ENCODE measurements at regions not wholly inside any gene's neighbourhood (a gene's known extent, or its start where the extent isn't known, plus 50 kb on each side); places are given as distances from the start of the nearest gene placed in this dataset.

DNA sequence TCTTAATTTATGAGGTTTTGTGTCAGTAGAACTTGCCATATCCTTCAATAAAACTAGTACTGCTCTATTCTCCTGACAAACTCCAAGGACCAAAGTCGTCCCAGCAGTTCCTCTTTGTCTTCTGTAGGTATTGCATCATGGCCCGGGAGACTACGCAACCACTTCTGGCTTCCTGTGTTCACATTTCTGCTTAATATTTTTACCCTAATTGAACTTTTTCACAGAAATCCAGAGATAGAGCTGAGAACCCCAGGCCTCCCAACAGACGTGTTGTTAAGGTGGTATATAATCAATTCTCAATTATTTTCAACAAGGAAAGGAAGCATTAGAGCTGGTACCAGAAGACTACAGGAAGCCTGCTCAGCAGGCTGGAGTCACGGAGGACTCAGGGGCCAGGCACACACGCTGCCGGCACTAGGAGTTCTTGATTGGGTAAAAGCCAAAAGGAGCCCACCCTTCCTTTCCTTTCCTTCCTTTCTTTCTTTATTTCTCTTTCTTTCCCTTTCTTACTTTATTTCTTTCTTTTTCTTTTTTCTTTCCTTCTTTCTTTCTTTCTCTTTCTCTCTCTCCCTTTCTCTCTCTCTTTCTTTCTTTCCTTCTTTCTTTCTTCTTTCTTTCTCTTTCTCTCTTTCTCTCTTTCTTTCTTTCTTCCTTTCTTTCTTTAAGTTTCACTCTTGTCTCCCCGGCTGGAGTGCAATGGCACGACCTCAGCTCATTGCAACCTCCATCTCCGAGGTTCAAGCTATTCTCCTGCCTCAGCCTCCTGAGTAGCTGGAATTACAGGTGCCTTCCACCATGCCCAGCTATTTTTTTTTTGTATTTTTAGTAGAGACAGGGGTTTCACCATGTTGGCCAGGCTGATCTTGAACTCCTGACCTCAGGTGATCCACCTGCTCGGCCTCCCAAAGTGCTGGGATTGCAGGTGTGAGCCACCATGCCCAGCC is 173.7 kb downstream of the ZBTB18 start:
- peak; percentile 20 for DNase-seq

GRCh38 chr1:244226435-244226834 is 175.4 kb downstream of the ZBTB18 start:
- no peak for DNase-seq

DNA sequence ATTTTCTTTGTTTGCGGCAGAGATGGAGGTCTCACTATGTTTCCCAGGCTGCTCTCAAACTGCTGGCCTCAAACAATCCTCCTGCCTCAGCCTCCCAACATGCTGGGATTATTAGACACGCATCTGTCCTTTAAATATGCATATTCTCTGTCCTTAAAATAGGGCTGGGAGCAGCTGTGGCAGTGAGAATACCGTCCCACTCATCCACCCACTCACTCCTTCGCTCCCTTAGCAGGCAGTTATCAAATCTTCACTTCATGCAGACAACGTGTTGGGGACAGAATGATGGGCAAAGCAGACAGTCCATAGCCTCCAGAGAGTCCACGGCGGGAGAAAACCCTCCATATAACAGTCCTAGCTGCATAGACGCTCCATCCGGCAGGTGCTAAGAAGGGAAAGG is 179.4 kb downstream of the ZBTB18 start:
- DNase-seq = no peak

DNA sequence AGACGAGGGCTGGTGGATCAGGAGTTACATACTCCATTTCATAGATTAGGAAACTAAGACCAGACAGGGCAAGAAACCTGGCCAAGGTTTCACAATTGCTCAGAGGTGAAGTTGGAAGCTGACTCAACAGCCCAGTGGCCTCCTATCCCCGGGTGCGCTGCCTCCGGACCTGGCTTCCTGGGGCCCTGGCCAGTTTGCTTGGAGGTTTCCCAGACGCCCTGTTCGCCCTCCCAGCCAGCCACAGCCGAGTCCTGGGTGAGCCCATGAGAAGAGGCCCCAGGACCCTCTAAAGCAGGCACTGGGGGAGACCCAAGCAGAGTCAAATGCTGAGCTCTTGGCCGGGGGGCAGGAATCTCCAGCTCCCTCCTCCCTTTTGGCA is 180.1 kb downstream of the ZBTB18 start:
- DNase-seq = no peak

DNA sequence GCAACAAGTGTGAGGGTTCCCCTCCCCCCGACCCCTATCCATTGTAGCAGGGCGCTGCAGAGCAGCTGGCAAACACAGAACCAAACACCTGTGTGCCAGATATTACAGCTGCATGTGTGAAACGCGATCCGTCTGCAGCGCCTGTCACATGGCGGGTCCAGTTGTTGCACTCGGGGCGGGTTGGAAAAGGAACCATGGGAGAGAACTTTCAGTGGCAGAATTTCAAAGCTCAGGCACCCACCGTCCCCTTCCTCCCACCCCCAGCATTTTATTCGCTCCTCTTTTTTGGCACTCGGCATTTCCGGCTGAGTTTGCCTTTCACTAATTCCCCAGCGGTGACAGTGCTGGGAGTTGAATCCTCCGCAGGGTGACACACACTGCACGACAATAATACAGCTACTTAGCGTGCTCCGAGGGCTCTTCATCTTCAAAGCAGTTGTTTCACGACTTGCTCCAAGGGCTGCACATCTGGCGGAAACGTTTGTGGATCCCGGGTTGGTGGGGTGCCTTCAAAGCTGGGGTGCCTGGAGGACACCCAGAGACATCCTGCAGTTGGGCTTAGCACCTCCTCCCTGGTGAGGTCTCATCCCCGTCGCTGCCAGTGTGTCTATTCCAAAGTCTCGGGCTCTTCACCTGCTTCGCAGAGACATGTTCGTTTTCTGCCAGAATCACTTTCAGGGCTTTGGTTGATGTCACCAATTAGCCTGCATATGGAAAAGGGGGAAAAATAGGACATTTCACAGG is 180.7 kb downstream of the ZBTB18 start:
- no peak for DNase-seq

GRCh38 chr1:244234009-244234643 is 183.0 kb downstream of the ZBTB18 start:
- no peak for DNase-seq

GRCh38 chr1:244235157-244235556 is 184.1 kb downstream of the ZBTB18 start:
- no peak for DNase-seq

- DNase-seq = no peak
Observed at GRCh38 chr1:244236101-244236500, 185.0 kb downstream of the ZBTB18 start.

GRCh38 chr1:244236721-244237120 is 185.6 kb downstream of the ZBTB18 start:
- DNase-seq = no peak

DNA sequence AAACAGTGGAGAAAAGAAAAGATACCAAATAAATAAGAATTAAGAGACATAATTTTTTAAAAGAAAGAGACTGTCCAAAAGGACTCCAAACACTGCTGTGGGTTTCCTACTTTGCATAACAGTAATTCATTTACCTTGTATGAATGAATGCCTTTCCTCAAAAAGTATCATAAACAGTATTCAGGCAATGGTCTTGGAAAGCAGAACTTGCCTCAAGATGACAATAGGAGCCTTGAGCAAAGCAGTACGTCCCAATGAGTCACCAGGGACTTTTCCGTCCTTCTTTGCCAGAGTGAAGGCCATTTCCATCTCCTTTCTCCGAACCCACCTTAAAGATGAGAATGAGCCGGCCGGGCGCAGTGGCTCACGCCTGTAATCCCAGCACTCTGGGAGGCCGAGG is 186.4 kb downstream of the ZBTB18 start:
- DNase-seq = no peak

- peak; percentile 7 for DNase-seq
Observed at GRCh38 chr1:244239261-244239770, 188.2 kb downstream of the ZBTB18 start.

- DNase-seq = no peak
Observed at GRCh38 chr1:244241438-244241837, 190.4 kb downstream of the ZBTB18 start.

DNA sequence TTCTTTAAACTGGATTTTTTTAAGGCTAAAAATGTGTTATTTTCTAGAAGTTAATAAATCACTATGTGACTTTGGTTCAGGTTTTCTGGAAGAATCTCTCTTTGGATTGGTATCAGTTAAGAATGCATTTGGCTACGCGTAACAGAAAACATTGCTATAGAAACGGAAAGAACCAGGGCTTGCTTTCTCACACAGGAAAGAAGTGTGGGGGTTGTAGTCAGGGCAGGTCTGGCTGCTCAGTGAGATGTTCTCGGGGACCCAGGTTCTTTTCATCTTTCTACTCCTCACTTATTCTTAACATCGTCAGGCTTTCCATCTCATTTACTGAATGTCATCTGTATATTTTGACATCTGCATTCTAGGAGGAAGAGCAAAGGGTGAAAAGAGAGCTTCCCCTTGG is 191.4 kb downstream of the ZBTB18 start:
- no peak for DNase-seq

GRCh38 chr1:244246334-244246733 is 195.3 kb downstream of the ZBTB18 start:
- no peak for DNase-seq

DNA sequence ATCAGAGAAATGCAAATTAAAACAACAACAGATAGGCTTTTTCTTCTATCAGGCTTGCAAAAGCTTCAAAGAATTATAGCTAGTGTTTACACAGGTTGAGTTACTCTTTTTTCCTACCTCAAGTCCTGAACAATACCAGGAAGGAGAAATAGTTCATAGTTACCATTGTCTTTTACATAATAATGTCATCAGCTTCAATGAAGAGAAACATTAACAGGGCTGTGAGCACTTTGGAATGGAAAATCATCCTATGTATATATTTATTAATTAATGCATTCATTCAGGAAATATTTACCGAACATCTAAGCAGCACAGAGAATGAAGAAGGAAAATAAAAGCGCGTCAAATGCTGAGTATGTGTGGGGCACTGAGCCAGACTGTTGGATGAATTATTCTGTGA is 197.3 kb downstream of the ZBTB18 start:
- no peak for DNase-seq

- no peak for DNase-seq
Observed at GRCh38 chr1:244252211-244252610, 199.5 kb downstream of the ADSS2 start.

GRCh38 chr1:244254467-244254866 is 197.2 kb downstream of the ADSS2 start:
- DNase-seq = peak; percentile 52

- DNase-seq = no peak
Observed at GRCh38 chr1:244255426-244255965, 196.2 kb downstream of the ADSS2 start.

GRCh38 chr1:244256086-244256676 is 195.5 kb downstream of the ADSS2 start:
- no peak for DNase-seq

GRCh38 chr1:244264163-244264562 is 187.5 kb downstream of the ADSS2 start:
- no peak for DNase-seq

- DNase-seq = no peak
Observed at GRCh38 chr1:244265507-244265906, 186.2 kb downstream of the ADSS2 start.

- DNase-seq = no peak
Observed at GRCh38 chr1:244269169-244269568, 182.5 kb downstream of the ADSS2 start.

- DNase-seq = no peak
Observed at GRCh38 chr1:244271004-244271403, 180.7 kb downstream of the ADSS2 start.

Data from hematopoietic multipotent progenitor cell treated with erythropoietin and hydrocortisone succinate and interleukin-3 and kit ligand, for 8 days (in vitro differentiated cells).